Endometrium (tissue), 2 donors: ENCODE measurements at regions not wholly inside any gene's neighbourhood (a gene's known extent, or its start where the extent isn't known, plus 50 kb on each side); places are given as distances from the start of the nearest gene placed in this dataset.
"Not testable (repeated sequence)": the region's sequence is repeated elsewhere in the genome, so short reads cannot be mapped to it uniquely, and the experiment has no call there.

Source experiments
- FAIRE-seq: peaks from 2 replicates; lab custom pipeline; 2012; peaks lifted over from hg19 to GRCh38; lab: Jason Lieb, UNC
- donor health status: control.
- donor health status: control.

DNA sequence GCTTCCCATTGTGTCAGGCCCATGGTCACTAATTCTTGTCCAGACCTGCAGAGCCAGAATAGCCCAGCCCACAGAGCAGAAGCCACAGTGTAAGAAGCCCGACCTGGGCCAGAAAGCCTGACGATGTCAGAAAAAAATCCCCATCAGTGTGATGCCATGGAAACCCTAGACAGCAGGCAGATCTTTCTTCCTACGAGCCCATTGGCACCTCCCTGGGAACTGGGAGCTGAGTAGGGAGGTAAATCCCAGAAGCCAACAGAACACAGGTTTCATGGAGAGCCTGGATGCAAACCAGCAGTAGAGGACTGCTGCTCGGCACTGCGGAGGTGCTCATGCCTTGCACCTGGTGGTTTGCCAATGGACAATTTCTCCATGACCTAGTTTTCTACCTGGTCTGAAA, 82.2 kb upstream of the SLC22A16 start:
- FAIRE-seq, result no peak

DNA sequence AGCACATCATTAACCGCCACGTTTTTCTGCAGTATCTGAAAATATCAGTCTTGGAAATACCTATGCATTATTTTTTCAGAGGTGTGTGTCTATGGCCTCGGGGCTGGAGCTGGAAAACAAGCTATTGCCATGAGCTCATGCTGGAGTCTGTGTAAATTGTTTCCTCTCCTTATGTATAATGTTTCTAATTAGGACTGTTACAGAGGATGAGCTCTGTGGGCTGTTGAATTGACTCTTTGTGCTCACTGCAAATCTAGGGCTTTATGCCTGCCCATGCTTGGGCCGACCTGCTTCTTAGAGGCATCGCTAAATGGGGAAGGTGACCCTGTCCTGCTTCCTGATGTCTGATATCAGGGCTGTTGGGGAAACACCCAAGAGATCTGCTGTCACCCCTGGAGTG, 80.8 kb upstream of the SLC22A16 start:
- no peak for FAIRE-seq

DNA sequence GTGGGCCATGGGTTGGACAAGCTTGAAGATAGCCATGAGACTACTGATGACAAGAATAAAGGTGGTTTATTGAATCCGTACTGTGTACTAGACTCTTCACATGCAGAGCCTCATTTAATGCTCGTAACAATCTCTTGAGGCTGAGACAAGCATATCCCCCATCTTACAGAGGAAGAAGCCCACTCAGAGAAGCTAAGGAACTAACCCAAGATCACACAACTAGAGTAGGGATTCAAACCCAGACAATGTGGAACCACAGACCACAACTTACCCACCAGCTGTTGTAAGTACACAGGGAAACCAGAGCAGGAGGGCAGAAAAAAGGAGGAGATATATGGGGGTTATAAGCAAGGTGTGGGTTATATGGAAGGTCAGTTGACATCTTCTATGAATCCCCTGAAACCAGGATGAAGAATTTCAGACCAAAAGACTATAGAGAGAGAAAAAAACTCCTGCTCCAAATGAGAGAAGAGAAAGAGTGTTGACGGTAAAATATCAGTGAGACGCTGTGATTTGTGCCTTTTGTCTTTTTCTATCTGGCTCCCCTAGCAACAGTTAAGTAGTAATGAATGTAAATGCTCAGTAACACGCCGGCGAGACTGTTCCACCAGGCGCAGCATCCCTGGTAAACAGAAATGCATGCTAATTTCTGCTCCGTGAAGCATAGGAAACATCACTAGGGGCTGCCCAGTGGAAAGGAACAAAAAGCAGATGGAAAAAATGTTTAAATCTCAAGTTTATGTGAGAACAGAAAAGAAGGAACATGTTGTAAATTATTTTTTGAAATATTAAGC, 80.1 kb upstream of the SLC22A16 start:
- FAIRE-seq, result no peak

DNA sequence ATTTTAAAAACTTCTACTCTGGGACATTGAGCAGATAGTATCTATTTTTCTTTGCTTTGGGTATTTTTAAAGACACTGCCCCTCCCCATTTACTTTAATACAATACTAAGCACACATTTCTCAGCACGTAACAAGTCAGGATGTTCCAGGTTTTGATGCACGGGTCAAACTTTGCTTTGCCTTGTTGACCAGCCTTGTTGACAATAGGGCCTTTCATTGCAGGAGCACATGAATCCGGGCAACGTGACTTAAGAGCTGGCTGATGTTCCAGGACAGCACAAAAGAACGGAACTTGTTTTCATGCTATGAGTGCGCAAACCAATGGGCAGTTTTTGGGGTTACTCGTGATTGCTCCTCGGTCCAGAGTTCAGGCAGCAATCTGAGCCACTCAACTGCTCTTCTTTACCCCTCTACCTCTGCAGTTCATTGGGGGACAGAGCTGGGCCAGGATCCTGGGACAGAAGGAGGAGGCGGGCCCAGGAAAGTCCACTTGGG, 78.6 kb upstream of the SLC22A16 start:
- FAIRE-seq, result no peak

DNA sequence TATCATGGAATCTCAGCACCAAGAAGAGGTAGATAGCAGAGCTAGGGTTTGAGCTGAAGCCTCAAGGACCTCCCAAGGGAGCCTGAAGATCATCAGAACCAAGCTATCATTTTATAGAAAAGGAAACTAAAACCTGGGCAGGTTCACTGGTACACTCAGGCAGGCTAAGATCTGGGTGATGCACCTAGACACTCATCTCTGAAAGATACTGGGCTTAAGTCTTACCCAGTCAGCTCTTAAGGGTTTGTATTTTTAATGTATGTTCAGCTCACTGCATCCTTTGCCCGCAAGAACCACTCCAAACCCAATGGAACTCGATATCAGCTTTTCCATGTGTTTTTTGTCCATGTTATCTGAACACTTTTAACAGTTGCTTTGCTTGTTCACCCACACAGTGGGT, 78.0 kb upstream of the SLC22A16 start:
- no peak for FAIRE-seq

DNA sequence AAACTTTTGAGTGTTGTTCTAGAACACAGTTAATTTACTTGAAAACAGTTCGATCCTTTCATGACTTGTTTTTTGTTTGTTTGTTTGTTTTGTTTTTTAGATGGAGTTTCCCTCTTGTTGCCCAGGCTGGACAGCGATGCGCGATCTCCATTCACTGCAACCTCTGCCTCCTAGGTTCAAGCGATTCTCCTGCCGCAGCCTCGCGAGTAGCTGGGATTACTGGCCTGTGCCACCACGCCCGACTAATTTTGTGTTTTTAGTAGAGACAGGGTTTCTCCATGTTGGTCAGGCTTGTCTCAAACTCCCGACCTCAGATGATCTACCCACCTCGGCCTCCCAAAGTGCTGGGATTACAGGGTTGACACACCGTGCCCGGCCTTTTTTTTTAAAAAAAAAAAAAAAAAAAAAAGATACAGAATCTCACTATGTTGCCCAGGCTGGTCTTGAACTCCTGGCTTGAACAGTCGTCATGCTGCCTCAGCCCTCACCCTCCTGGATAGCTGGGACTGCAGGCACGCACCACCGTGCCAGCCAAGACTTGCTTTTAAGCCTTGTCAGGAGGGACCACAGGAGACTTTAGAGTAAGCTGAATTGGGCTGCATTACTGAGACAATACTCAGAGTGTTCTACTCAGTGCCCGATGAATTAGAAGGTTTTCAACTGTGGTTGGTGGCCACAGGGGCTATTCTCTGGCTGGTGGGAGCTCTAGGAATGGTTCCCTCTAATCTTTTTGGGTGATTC, 76.7 kb upstream of the SLC22A16 start:
- FAIRE-seq, result no peak

DNA sequence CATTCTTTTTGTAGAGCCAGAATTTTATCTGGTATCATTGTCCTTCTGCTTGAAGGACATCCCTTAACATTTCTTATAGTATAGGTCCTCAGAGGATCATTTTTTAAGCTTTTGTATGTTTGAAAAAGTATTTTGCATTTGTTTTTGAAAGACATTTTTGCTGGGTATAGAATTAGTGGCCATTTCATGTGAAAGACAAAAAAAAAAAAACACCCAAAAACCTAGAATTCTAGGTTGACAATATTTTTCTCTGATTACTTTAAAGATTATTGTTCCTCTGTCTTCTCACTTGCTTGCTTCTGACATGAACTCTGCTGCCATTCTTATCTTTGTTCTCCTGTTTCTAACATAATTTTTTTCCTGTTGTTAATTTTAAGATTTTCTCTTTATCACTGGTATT, 75.7 kb upstream of the SLC22A16 start:
- FAIRE-seq, result no peak

DNA sequence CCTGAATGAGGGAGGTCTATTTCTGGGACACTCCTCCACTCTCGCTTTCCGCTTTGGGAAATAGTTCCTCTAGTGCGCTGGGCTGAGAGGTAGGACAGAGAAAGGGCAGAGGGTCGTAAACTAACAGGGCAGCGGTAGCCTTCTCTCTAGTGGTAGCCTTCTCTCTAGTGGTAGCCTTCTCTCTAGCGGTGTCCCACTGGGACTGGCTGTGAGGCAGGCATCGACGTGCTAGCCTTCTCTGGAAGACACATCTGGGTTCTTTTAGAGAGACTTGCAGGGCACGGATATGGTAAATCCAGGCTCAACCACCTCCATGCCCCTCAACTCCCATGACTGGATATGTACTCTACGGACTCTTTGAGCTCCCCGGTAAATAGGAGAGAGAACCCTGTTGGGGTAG, 74.7 kb upstream of the SLC22A16 start:
- FAIRE-seq, result no peak

DNA sequence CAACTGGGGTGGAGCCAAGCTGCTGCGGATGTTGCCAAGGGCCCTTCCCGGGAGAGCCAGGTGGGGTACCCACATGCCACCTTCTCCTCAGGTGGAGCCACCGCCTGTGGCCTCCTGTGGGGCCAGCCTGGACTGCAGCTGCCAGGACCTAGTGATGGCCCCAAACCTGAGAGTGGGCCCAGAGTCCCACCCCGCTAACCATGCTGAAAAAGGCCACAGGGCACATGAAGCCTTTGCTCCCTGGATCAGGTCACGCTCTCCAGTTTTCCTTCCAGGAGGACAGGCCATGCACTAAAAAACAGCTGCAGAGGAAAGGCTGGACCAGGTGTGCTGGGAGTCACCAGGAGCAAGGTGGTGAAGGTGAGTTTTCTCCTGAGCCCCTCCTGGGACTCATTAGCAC, 73.9 kb upstream of the SLC22A16 start:
- FAIRE-seq, result no peak

DNA sequence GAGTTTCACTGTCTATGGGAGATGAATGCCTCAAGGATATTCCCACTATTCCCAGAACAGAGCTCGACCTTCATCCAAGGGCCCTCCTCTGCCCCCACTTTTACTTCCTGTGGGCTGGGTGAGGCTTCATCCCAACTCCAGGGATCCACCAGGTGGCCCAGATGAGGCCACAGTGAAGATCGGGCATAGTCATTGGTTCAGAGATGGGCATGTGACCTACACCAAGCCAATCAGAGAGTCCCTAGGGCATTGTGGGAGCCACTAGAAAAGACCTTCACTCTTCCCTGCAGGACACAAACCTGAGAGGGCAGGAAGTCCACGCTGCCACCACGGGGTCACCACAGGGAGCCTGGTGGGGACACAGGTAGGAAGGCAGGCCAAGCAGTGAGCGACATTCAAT, 72.9 kb upstream of the SLC22A16 start:
- FAIRE-seq, result no peak

DNA sequence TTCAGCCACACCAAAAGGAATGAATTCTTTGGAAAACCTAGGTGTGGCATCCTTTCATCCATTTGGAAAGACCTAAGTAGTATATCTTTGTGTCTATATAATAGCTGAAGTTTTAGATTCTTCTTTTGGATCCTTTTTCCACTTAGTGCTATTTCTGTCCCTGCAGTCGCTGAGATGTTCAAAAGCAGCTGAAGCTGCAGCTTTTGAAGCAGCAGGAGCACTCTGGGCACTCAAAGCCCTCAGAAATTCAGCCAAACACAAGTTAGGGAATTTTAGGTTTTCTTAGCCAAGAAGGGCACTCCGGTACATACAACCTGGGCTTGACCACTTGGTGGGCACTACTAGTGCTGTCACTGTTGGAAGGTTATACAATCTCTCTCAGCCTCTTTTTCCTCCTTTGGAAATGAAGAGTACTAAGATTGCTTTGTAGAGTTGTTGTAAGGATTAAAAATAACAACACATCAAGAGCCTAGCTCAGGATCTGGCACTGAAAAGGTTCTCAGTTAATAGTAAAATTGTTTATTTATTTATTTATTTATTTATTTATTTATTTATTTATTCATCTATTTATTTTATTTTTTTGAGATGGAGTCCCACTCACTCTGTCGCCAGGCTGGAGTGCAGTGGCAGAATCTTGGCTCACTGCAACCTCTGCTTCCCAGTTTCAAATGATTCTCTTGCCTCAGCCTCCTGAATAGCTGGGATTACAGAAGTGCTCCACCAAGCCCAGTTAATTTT, 71.9 kb upstream of the SLC22A16 start:
- no peak for FAIRE-seq

DNA sequence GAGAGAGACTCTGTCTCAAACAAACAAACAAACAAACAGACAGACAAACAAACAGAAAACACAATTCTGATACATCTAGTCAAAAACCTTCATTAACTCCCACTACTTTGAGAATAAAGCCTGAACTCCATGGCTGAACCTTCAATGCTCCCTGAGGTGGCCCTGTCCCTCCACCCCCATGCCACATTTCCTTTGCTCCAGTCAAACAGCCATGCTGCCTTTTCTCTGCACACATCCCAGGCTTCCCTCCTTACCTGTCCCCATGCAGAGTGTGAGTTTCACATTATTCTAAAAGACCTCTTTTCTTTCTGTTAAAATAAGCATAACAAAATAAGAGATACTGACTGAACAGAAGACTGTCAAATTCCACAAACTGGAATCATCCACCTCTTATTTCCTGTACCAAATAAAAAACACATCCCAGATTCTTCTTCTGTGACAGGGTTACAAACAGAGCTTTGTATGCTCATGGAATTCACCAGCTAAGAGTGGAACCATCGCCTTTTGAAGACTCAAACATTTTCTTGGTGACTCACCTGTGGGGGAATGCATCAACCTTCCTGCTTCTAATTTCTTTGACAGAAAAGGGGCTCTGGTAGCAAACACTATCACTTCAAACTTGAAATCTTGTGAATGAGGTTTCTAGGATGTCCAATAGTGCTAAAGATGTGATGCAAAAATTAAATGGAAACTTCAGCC, 71.0 kb upstream of the SLC22A16 start:
- FAIRE-seq, result no peak

DNA sequence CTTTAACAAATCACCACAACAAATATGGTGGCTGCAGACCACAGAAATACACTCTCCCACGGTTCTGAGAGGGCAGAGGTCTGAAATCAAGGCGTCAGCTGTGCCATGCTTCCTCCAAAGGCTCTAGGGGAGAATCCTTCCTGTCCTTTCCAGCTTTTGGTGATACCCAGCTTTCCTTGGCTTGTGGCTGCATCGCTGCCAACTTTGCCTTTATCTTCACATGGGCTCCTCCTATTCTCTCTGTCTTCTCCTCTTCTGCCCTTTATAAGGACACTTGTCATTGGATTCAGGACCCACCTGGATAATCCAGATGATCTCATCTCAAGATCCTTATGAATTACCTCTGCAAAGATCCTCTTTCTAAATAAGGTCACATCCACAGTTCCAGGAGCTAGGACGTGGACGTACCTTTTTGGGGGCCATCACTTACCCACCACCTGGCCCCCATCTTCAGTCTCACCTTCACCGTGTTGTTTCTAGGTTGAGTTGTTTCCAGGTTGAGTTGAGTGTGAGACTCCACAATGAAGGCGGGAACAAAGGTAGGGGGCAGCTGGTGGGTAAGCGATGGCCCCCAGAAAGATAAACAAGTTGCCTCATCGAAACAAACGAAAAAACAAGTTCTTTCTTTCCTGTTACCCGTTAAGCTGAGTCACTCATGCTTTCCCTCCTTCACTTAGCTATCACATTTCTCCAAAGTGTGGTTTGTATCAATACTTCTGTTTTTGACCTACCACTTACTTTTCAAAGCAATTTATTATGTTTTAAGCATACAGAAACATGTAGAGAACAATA, 68.9 kb upstream of the SLC22A16 start:
- no peak for FAIRE-seq

DNA sequence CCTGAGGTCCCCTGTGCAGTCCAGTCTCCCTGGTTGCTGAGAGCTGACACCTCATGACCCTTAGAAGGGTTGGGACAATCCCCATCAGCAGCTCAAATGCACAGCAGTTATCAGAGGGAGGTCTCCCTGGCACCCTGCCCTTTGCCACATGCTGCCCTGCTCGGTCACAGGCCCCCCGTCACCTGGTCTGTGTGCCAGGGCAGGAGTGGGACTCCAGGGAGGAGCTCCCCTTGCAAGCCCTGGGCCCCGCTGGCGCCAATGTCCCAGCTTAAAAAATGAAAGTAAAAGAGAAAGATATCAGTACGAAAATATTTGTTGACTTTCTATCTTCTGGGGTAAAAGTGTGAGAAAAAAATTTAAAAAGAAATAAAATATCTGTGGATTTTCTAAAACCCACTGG, 68.1 kb upstream of the SLC22A16 start:
- FAIRE-seq, result no peak

DNA sequence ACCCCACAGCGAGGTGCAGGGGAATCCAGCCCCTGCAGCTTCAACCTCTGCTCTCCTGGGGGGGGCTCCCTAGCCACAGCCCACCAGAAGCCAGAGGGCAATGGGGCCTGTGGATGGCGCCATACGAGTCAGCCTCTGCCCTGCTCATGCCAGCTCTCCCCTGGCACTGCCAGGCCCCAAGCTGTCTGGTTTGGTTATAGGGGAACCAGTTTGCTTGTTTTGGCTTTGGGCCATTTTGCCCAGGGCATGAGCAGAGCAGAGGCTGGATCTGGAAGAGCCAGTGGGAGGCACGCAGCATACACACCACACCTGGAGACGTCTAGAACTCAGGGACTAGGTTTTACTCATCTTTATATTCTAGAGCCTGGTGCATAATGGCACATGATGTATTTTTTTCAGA, 66.7 kb upstream of the SLC22A16 start:
- no peak for FAIRE-seq

DNA sequence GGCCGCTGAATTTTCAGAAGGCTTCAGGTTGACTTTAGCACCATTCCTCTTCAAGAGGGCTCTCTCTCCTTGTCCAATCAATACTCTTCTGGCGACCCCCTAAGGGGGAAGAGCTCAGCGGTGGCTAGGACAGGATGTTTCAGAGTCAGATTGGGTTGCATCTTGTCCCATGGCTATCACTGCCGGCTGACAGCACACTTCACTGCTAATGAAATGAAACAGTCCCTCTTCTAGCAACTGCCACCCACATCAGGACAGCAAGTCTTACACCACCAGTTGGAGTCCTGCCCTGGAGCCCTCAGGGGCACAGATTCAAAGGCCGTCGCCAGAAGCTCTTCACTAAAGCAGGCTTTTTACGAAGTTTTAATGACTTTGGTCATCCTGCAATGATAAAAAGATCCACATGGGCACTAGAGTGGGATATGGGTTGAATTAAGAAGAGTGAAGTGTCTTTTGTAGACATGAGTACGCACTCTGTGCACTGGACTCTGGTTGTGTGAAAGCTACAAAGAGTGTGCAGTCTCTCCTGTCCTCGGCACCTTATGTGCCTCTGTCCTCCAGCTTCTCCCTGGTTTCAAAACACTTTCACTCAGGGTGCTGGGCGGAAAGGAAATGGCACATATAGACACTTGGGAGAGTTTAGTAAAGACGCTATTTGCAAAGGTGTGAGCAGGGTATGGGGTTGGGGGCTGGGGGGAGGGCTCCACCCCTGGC, 66.1 kb upstream of the SLC22A16 start:
- no peak for FAIRE-seq

DNA sequence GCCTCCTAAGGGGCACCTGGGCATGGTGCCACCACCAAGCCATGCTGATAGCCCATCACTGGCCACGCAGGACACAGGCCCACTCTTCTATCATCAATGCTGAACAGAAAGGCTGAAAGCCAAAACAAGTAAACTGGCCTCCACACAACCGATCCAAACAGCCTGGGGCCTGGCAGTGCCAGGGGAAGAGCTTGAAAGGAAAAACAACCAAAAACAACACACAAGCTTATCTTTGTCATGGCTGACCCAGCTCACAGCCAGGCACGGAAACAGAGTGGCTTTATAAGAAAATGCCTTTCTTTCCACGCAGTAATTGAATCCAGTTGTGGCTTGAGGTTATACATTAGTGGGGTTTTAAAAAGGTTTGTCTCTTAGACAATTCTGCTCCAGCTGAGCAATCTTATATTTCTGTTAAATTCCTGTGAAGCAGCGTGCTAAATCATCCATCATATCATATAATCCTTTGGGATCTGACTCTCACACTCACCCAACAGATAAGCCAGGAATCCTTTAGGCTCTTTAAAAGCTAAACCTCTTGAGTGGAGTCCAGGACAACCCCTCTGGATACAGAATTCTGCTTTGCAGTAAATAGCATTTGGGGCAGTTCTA, 65.4 kb upstream of the SLC22A16 start:
- no peak for FAIRE-seq

DNA sequence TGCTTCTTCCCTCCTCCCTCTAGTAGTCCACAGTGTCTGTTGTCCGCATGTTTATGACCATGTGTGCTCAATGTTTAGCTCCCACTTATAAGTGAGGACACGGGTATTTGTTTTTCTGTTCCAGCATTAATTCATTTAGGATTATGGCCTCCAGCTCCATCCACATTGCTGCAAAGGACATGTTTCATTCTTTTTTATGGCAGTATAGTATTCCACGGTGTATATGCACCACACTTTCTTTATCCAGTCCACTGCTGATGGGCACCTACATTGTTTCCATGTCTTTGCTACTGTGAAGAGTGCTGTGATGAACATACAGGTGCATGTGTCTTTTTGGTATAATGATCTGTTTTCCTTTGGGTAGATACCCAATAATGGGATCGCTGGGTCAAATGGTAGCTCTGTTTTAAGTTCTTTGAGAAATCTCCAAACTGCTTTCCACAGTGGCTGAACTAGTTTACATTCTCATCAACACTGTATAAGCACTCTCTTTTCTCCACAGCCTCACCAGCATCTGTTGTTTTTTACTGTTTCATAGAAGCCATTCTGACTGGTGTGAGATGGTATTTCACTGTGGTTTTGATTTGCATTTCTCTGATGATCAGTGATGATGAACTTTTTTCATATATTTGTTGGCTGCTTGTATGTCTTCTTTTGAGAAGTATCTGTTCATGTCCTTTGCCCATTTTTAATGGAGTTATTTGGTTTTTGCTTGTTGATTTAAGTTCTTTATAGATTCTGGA, 63.0 kb upstream of the SLC22A16 start:
- not testable (repeated sequence) for FAIRE-seq

DNA sequence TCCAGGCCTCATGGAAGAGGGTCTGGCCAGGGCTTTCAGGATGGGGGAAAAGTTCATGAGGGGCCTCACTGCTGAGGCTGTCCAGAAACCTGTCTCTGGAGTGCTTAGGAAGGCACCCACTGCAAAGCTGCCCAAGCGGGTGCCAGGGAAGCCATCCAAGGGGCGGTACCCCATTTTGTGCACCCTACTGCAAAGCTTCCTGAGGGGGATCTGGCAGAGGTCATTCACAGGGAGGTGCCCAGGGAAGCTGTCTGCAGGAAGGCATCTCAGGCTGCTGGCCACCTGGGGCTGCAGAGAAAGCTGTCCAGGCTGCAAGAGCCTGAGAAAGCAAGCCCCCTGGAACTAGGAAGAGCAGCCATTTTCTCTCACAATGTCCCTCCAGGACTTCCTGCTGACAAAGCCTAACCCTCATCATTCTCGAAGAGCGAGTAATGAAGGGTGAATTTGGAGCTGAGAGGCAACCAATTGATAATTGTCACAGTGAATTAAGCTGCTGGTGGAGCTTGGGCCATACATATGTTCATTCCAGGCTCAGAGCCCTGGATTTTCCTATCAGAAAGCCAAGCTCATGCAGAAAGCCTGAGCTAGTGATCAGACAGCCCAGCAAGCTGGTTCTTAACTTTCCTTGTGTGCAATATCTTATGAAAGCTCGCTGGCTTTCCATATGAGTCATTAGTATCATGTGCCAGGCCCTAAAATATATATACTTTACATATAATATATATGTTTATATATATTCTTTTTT, 62.2 kb upstream of the SLC22A16 start:
- FAIRE-seq, result no peak
